ENCODE measurements at regions not wholly inside any gene's neighbourhood (a gene's known extent, or its start where the extent isn't known, plus 50 kb on each side); places are given as distances from the start of the nearest gene placed in this dataset.

DNA sequence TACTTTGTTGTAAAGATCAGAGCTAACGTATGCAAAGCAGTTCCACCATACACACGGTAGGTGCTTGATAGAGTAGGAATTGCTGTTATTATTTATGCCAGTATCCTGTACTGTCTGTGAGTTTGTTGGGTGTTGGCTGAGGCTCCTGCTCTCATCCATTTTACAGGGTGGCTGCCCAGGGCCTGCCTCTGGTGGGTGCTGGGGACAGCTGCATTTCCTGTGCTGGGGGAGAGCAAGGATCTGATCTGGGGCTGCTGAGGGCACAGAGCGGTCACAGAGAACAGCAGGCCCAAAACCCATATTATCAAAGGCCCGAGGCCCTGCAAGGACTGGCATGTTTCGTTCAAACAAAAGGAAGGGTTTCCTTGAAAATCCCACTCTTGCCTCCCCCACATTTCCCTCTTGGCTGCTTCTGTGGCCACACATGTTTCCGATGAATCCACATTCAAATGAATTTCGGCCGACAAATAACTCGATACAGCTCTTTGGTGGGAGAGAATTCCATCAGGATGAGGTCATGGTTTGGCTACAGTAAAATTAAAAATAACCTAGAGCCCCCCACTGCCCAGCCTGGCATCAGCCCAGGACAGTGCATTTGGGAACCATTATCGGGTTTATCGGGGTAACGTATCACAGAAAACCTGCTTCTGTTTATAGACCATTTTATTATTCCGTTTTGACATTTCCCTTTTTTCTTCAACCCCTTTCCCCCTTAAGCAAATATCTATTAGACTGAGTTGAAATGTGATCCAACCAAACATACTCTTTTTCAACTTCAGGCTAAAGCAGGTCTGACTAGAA is 143.4 kb downstream of the CYRIA start:
- no peaks in the 10 kb centered on the region for H3K9me3 ChIP-seq (ENCODE audit: control insufficient read depth, insufficient read depth, low read depth, low read length)
- POLR2A ChIA-PET, result no interaction called here
- H3K4me3 ChIP-seq (ENCODE audit: low read depth, low read length), result no peak overlapping the region
- H3K4me1 ChIP-seq (ENCODE audit: control insufficient read depth, insufficient read depth, low read length), result no peaks in the 10 kb centered on the region
- H3K27ac ChIP-seq (ENCODE audit: extremely low read depth, low read depth, low read length), result no peak overlapping the region
- no peaks in the 10 kb centered on the region for H3K36me3 ChIP-seq (ENCODE audit: control insufficient read depth in 2 of 2, insufficient read depth in 1 of 2, low read length in 2 of 2)
- TF ChIP-seq, protein P1, sequence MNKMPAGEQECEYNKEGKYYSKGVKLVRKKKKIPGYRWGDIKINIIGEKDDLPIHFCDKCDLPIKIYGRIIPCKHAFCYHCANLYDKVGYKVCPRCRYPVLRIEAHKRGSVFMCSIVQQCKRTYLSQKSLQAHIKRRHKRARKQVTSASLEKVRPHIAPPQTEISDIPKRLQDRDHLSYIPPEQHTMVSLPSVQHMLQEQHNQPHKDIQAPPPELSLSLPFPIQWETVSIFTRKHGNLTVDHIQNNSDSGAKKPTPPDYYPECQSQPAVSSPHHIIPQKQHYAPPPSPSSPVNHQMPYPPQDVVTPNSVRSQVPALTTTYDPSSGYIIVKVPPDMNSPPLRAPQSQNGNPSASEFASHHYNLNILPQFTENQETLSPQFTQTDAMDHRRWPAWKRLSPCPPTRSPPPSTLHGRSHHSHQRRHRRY (tag by site-specific recombination; IDR thresholded peaks at IDR 0.05), result no peak
- no peak for TF ChIP-seq HOXD13 (CRISPR knock-in tag; IDR thresholded peaks at IDR 0.05; ENCODE audit: borderline replicate concordance)
- TF ChIP-seq, protein P2, sequence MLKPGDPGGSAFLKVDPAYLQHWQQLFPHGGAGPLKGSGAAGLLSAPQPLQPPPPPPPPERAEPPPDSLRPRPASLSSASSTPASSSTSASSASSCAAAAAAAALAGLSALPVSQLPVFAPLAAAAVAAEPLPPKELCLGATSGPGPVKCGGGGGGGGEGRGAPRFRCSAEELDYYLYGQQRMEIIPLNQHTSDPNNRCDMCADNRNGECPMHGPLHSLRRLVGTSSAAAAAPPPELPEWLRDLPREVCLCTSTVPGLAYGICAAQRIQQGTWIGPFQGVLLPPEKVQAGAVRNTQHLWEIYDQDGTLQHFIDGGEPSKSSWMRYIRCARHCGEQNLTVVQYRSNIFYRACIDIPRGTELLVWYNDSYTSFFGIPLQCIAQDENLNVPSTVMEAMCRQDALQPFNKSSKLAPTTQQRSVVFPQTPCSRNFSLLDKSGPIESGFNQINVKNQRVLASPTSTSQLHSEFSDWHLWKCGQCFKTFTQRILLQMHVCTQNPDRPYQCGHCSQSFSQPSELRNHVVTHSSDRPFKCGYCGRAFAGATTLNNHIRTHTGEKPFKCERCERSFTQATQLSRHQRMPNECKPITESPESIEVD (tag by site-specific recombination; IDR thresholded peaks at IDR 0.05), result no peak
- no peak for TF ChIP-seq MYNN (tag by site-specific recombination; IDR thresholded peaks at IDR 0.05; ENCODE audit: borderline replicate concordance)
- CTCF ChIA-PET, result interaction anchor here (0.6 to 5.1 kb wide), 5 partner anchors 8 to 240 kb away, joined by 3 to 57 read pairs (median 3); no protein-coding TSS in a partner anchor

DNA sequence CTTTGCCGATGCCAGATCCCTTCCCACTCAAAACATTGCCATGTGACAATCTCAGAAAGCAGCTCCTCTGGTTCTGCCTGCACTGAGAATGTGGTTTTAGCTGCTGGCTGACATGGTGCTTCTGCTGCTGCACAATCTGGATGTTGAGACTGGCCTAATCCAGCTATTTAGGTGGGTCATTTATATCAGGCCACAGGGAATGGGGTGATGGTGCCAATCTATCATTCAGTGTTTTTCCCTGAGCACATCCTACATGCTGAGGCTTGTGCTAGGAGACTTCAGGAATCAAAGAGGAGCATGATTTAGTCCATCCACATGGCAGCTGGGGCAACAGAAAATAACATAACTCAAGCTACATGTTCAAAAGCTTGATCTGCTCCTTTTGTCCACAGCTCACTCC is 144.7 kb downstream of the CYRIA start:
- Histone ChIP-seq H3K4me3 (ENCODE audit: low read depth, low read length) (no peak overlapping the region), H3K9me3 (ENCODE audit: control insufficient read depth, insufficient read depth, low read depth, low read length) (no peaks in the 10 kb centered on the region), H3K36me3 (ENCODE audit: control insufficient read depth in 2 of 2, insufficient read depth in 1 of 2, low read length in 2 of 2) (no peaks in the 10 kb centered on the region), H3K4me1 (ENCODE audit: control insufficient read depth, insufficient read depth, low read length) (no peaks in the 10 kb centered on the region), H3K27ac (ENCODE audit: extremely low read depth, low read depth, low read length) (no peak overlapping the region)
- TF ChIP-seq ZNF157 (tag by site-specific recombination; IDR thresholded peaks at IDR 0.05) (no peak), OVOL3 (tag by site-specific recombination; IDR thresholded peaks at IDR 0.05) (no peak), ZNF777 (tag by site-specific recombination; IDR thresholded peaks at IDR 0.05; ENCODE audit: borderline replicate concordance) (no peak), KLF8 (tag by site-specific recombination; IDR thresholded peaks at IDR 0.05) (no peak), ZNF76 (tag by site-specific recombination; IDR thresholded peaks at IDR 0.05; ENCODE audit: borderline replicate concordance, low read depth) (no peak), ZNF426 (tag by site-specific recombination; IDR thresholded peaks at IDR 0.05) (no peak), ZNF571 (tag by site-specific recombination; IDR thresholded peaks at IDR 0.05) (no peak), SCRT1 (tag by site-specific recombination; IDR thresholded peaks at IDR 0.05; ENCODE audit: borderline replicate concordance) (no peak), SP7 (tag by site-specific recombination; IDR thresholded peaks at IDR 0.05) (no peak), ZNF747 (tag by site-specific recombination; IDR thresholded peaks at IDR 0.05) (no peak), ZBTB1 (tag by site-specific recombination; IDR thresholded peaks at IDR 0.05) (no peak), KLF7 (tag by site-specific recombination; IDR thresholded peaks at IDR 0.05; ENCODE audit: borderline replicate concordance) (no peak), ZNF112 (tag by site-specific recombination; IDR thresholded peaks at IDR 0.05) (no peak), ZNF623 (tag by site-specific recombination; IDR thresholded peaks at IDR 0.05) (no peak), ZNF174 (tag by site-specific recombination; IDR thresholded peaks at IDR 0.05) (no peak)
- TF ChIP-seq, protein P3, sequence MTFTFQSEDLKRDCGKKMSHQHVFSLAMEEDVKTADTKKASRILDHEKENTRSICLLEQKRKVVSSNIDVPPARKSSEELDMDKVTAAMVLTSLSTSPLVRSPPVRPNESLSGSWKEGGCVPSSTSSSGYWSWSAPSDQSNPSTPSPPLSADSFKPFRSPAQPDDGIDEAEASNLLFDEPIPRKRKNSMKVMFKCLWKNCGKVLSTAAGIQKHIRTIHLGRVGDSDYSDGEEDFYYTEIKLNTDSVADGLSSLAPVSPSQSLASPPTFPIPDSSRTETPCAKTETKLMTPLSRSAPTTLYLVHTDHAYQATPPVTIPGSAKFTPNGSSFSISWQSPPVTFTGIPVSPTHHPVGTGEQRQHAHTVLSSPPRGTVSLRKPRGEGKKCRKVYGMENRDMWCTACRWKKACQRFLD (tag by site-specific recombination; IDR thresholded peaks at IDR 0.05), result no peak
- TF ChIP-seq, protein P4, sequence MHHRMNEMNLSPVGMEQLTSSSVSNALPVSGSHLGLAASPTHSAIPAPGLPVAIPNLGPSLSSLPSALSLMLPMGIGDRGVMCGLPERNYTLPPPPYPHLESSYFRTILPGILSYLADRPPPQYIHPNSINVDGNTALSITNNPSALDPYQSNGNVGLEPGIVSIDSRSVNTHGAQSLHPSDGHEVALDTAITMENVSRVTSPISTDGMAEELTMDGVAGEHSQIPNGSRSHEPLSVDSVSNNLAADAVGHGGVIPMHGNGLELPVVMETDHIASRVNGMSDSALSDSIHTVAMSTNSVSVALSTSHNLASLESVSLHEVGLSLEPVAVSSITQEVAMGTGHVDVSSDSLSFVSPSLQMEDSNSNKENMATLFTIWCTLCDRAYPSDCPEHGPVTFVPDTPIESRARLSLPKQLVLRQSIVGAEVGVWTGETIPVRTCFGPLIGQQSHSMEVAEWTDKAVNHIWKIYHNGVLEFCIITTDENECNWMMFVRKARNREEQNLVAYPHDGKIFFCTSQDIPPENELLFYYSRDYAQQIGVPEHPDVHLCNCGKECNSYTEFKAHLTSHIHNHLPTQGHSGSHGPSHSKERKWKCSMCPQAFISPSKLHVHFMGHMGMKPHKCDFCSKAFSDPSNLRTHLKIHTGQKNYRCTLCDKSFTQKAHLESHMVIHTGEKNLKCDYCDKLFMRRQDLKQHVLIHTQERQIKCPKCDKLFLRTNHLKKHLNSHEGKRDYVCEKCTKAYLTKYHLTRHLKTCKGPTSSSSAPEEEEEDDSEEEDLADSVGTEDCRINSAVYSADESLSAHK (tag by site-specific recombination; IDR thresholded peaks at IDR 0.05), result no peak
- ChIA-PET POLR2A (interaction anchor here (0.8 kb wide), 1 partner anchor 580 kb away, joined by 3 read pairs; the partner anchor contains the start of gene MYCN), CTCF (interaction anchor here (0.6 to 0.9 kb wide), 2 partner anchors 84 to 88 kb away, joined by 3 read pairs; no protein-coding TSS in a partner anchor)
